Skeletal muscle satellite cell (primary cell): ENCODE measurements at regions not wholly inside any gene's neighbourhood (a gene's known extent, or its start where the extent isn't known, plus 50 kb on each side); places are given as distances from the start of the nearest gene placed in this dataset.
"Not testable (repeated sequence)": the region's sequence is repeated elsewhere in the genome, so short reads cannot be mapped to it uniquely, and the experiment has no call there.

Source experiments
- H3K27me3 ChIP-seq: 2 replicates; pipeline ENCODE4 v1.7.0; 2013; ENCODE audit warnings: low read length; ENCODE audit not compliant: control insufficient read depth, insufficient read depth
- H3K36me3 ChIP-seq: 2 replicates; pipeline ENCODE4 v1.7.0; 2013; ENCODE audit warnings: mild to moderate bottlenecking, control low read depth, low read length; ENCODE audit not compliant: insufficient read depth
- H3K4me1 ChIP-seq: 2 replicates; pipeline ENCODE4 v1.7.0; 2013; ENCODE audit warnings: low read length; ENCODE audit not compliant: control insufficient read depth, insufficient read depth
- H3K4me2 ChIP-seq: 2 replicates; pipeline ENCODE4 v1.7.0; 2013; ENCODE audit warnings: mild to moderate bottlenecking, low read length
- H3K4me3 ChIP-seq: 2 replicates; pipeline ENCODE4 v1.7.0; 2013; ENCODE audit warnings: low read length
- H3K9ac ChIP-seq: 2 replicates; pipeline ENCODE4 v1.7.0; 2013; ENCODE audit warnings: mild to moderate bottlenecking, low read depth, low read length, moderate library complexity
- H3K9me3 ChIP-seq: replicated peaks from 2 replicates; pipeline ENCODE4 v1.7.0; 2013; ENCODE audit warnings: mild to moderate bottlenecking, control low read depth, low read length

GRCh38 chr3:194029846-194030245, 106.1 kb upstream of the HES1 start:
- no peaks in the 10 kb centered on the region for H3K36me3 ChIP-seq
- no peak overlapping the region for H3K4me3 ChIP-seq
- H3K4me1 ChIP-seq = no peaks in the 10 kb centered on the region
- no peak overlapping the region for H3K4me2 ChIP-seq
- no peak overlapping the region for H3K9ac ChIP-seq
- H3K27me3 ChIP-seq = peaks cover 55% of the 10 kb centered on the region
- no peaks in the 10 kb centered on the region for H3K9me3 ChIP-seq

GRCh38 chr3:194030372-194030771, 105.6 kb upstream of the HES1 start:
- Histone ChIP-seq H3K4me3 (no peak overlapping the region), H3K9ac (no peak overlapping the region), H3K27me3 (peaks cover 55% of the 10 kb centered on the region), H3K36me3 (no peaks in the 10 kb centered on the region), H3K9me3 (no peaks in the 10 kb centered on the region), H3K4me2 (no peak overlapping the region), H3K4me1 (no peaks in the 10 kb centered on the region)

- Histone ChIP-seq H3K4me1 (no peaks in the 10 kb centered on the region), H3K36me3 (no peaks in the 10 kb centered on the region), H3K4me3 (no peak overlapping the region), H3K4me2 (no peak overlapping the region), H3K9ac (no peak overlapping the region), H3K27me3 (peaks cover 47% of the 10 kb centered on the region), H3K9me3 (no peaks in the 10 kb centered on the region)
These were observed 104.6 kb upstream of the HES1 start for GRCh38 chr3:194031349-194031748.

- Histone ChIP-seq H3K4me1 (no peaks in the 10 kb centered on the region), H3K9ac (no peak overlapping the region), H3K4me3 (no peak overlapping the region), H3K4me2 (no peak overlapping the region), H3K9me3 (no peaks in the 10 kb centered on the region), H3K27me3 (peaks cover 40% of the 10 kb centered on the region), H3K36me3 (no peaks in the 10 kb centered on the region)
These were observed 103.9 kb upstream of the HES1 start for GRCh38 chr3:194031867-194032635.

GRCh38 chr3:194032828-194033435, 103.0 kb upstream of the HES1 start:
- Histone ChIP-seq H3K9ac (no peak overlapping the region), H3K36me3 (no peaks in the 10 kb centered on the region), H3K4me1 (no peaks in the 10 kb centered on the region), H3K27me3 (peaks cover 35% of the 10 kb centered on the region), H3K4me2 (no peak overlapping the region), H3K9me3 (no peaks in the 10 kb centered on the region), H3K4me3 (no peak overlapping the region)

GRCh38 chr3:194034346-194035336, 101.3 kb upstream of the HES1 start:
- no peaks in the 10 kb centered on the region for H3K36me3 ChIP-seq
- no peak overlapping the region for H3K4me2 ChIP-seq
- H3K4me1 ChIP-seq = no peaks in the 10 kb centered on the region

GRCh38 chr3:194035406-194036138, 100.4 kb upstream of the HES1 start:
- Histone ChIP-seq H3K4me3 (no peak overlapping the region), H3K9ac (no peak overlapping the region), H3K4me1 (no peaks in the 10 kb centered on the region), H3K4me2 (no peak overlapping the region), H3K27me3 (peaks cover 17% of the 10 kb centered on the region), H3K9me3 (no peaks in the 10 kb centered on the region), H3K36me3 (no peaks in the 10 kb centered on the region)

More at GRCh38 chr3:194034346-194035336, 101.3 kb upstream of the HES1 start:
- Histone ChIP-seq H3K9me3 (no peaks in the 10 kb centered on the region), H3K9ac (no peak overlapping the region), H3K4me3 (no peak overlapping the region), H3K27me3 (peaks cover 25% of the 10 kb centered on the region)

- peaks cover 7% of the 10 kb centered on the region for H3K27me3 ChIP-seq
- H3K9me3 ChIP-seq = no peaks in the 10 kb centered on the region
- no peak overlapping the region for H3K9ac ChIP-seq
- H3K4me3 ChIP-seq = no peak overlapping the region
- H3K4me2 ChIP-seq = no peak overlapping the region
- H3K4me1 ChIP-seq = no peaks in the 10 kb centered on the region
- H3K36me3 ChIP-seq = no peaks in the 10 kb centered on the region
These were observed 99.1 kb upstream of the HES1 start for GRCh38 chr3:194036842-194037241.

- H3K4me1 ChIP-seq, H3K4me2 ChIP-seq, H3K9me3 ChIP-seq, H3K36me3 ChIP-seq, H3K27me3 ChIP-seq, H3K9ac ChIP-seq, H3K4me3 ChIP-seq: not testable (repeated sequence)
These were observed 97.6 kb upstream of the HES1 start for GRCh38 chr3:194038346-194038745.

- H3K4me3 ChIP-seq = no peak overlapping the region
- no peak overlapping the region for H3K9ac ChIP-seq
- no peak overlapping the region for H3K4me2 ChIP-seq
- H3K27me3 ChIP-seq = no peaks in the 10 kb centered on the region
- H3K36me3 ChIP-seq = no peaks in the 10 kb centered on the region
- H3K4me1 ChIP-seq = peaks cover 8% of the 10 kb centered on the region
- H3K9me3 ChIP-seq = no peaks in the 10 kb centered on the region
These were observed 97.0 kb upstream of the HES1 start for GRCh38 chr3:194038960-194039359.
